ENCODE measurements at regions not wholly inside any gene's neighbourhood (a gene's known extent, or its start where the extent isn't known, plus 50 kb on each side); places are given as distances from the start of the nearest gene placed in this dataset.

DNA sequence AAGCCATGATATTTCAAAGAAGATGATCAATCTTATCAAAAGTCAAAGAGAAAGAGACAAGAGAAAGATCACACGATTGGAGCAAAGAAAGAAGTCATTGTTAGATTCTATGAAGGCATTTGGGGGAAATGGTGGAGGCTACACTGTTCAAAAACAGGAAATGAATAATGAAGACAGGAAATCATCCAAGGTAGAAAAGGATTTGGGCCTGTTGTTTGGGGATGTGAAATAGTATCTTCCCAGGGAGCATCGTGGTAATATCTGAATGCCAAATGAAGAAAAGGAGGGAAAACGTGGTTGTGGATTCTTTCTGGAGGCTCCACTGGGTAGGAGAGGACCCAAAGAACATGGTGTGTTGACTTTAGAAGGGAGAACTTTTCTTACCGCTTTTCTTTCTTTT, 482.4 kb downstream of the NLGN4X start:
- peaks cover 0 to 2% of the 10 kb centered on the region in 2 experiments for H3K9me3 ChIP-seq (ENCODE audit: control insufficient read depth in 2 of 2, low read length in 2 of 2)
- no peaks in the 10 kb centered on the region for H3K4me1 Mint-ChIP-seq
- H3K27ac Mint-ChIP-seq = no peak overlapping the region
- H3K36me3 Mint-ChIP-seq = no peaks in the 10 kb centered on the region
- ATAC-seq (ENCODE audit: low read depth in 2 of 2) (no peak), DNase-seq (no peak)
- H3K27me3 ChIP-seq (ENCODE audit: control insufficient read depth, insufficient read depth, low read length) = no peaks in the 10 kb centered on the region
- no peak overlapping the region for H3K4me3 Mint-ChIP-seq
- peaks cover 0 to 15% (median 2%) of the 10 kb centered on the region in 7 donors for H3K9me3 Mint-ChIP-seq
- no peak overlapping the region for H3K4me3 ChIP-seq (ENCODE audit: low read depth, low read length)
- H3K27me3 Mint-ChIP-seq = no peaks in the 10 kb centered on the region
- no peaks in the 10 kb centered on the region for H3K36me3 ChIP-seq (ENCODE audit: control insufficient read depth, insufficient read depth, low read length)
- H3K27ac ChIP-seq (ENCODE audit: insufficient read depth, low read length, poor library complexity, severe bottlenecking) = no peak overlapping the region
- H3K4me1 ChIP-seq (ENCODE audit: control insufficient read depth, insufficient read depth, low read length, poor library complexity, severe bottlenecking) = no peaks in the 10 kb centered on the region

DNA sequence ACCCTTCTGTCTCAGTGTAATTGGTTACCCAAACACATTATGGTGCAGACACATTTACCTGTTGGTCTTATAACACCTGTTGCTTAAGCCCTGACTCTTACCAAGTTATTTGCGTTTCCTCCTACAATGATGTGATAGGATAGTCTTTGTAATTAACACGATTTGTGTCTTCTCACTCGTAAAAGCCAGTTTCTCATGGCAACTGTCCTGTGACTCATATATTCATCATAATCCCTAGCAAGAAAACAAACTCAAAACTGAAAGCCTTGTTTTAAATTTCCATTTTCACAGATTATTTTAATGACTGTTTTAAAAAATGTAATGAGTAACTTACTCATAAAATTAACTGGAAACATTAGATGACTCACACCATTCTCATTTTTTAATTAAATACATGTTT, 495.2 kb downstream of the NLGN4X start:
- ATAC-seq (ENCODE audit: low read depth in 2 of 2) (no peak), DNase-seq (no peak)
- Histone ChIP-seq H3K4me1 (ENCODE audit: control insufficient read depth, insufficient read depth, low read length, poor library complexity, severe bottlenecking) (no peaks in the 10 kb centered on the region), H3K36me3 (ENCODE audit: control insufficient read depth, insufficient read depth, low read length) (no peaks in the 10 kb centered on the region), H3K4me3 (ENCODE audit: low read depth, low read length) (no peak overlapping the region), H3K27me3 (ENCODE audit: control insufficient read depth, insufficient read depth, low read length) (no peaks in the 10 kb centered on the region), H3K9me3 (ENCODE audit: control insufficient read depth in 2 of 2, low read length in 2 of 2) (peaks cover 0 to 2% of the 10 kb centered on the region in 2 experiments), H3K27ac (ENCODE audit: insufficient read depth, low read length, poor library complexity, severe bottlenecking) (no peak overlapping the region)
- peaks cover 0 to 11% (median 3%) of the 10 kb centered on the region in 7 donors for H3K9me3 Mint-ChIP-seq
- no peak overlapping the region for H3K27ac Mint-ChIP-seq
- no peak overlapping the region for H3K4me3 Mint-ChIP-seq
- H3K36me3 Mint-ChIP-seq = no peaks in the 10 kb centered on the region
- no peaks in the 10 kb centered on the region for H3K27me3 Mint-ChIP-seq
- H3K4me1 Mint-ChIP-seq = no peaks in the 10 kb centered on the region

DNA sequence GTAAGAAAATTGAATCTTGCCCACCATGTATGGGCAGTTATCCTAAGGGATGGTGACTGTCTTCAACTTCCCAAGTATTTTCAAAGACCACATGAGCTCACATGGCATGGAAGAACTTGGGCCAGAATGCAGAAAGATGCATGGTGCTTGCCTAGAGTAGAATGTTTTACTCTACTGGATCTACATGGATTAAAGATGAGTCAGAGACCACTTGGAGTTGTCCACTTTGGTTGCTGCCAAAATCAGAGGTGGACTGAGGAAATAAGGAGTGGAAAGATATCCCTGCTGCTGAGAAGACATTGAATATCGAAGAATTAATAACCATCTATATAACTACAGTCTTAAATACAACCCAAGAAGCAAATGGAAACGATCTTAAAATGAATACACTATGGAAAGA, 498.1 kb downstream of the NLGN4X start:
- no peak overlapping the region for H3K27ac Mint-ChIP-seq
- ATAC-seq (ENCODE audit: low read depth in 2 of 2) = no peak

DNA sequence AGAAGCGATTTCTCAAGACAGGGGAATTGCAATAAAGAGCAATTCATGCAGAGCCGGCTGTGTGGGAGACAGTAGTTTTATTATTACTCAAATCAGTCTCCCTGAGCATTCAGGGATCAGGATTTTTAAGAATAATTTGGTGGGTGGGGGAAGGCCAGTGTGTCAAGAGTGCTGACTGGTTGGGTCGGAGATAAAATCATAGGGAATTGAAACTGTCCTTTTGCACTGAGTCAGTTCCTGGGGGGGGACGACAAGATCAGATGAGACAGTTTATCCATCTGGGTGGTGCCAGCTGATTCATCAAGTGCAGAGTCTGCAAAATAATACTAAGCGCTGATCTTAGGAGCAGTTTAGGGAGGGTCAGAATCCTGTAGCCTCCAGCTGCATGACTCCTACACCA, 502.4 kb downstream of the NLGN4X start:
- Histone ChIP-seq H3K4me3 (ENCODE audit: low read depth, low read length) (no peak overlapping the region), H3K27ac (ENCODE audit: insufficient read depth, low read length, poor library complexity, severe bottlenecking) (no peak overlapping the region), H3K4me1 (ENCODE audit: control insufficient read depth, insufficient read depth, low read length, poor library complexity, severe bottlenecking) (no peaks in the 10 kb centered on the region), H3K36me3 (ENCODE audit: control insufficient read depth, insufficient read depth, low read length) (no peaks in the 10 kb centered on the region), H3K27me3 (ENCODE audit: control insufficient read depth, insufficient read depth, low read length) (no peaks in the 10 kb centered on the region), H3K9me3 (ENCODE audit: control insufficient read depth in 2 of 2, low read length in 2 of 2) (peaks cover 0 to 2% of the 10 kb centered on the region in 2 experiments)
- DNase-seq (no peak), ATAC-seq (ENCODE audit: low read depth in 2 of 2) (no peak)
- H3K27ac Mint-ChIP-seq = no peak overlapping the region
- no peaks in the 10 kb centered on the region for H3K36me3 Mint-ChIP-seq
- H3K4me1 Mint-ChIP-seq = no peaks in the 10 kb centered on the region
- H3K9me3 Mint-ChIP-seq = peaks cover 0 to 16% (median 4%) of the 10 kb centered on the region in 7 donors
- no peaks in the 10 kb centered on the region for H3K27me3 Mint-ChIP-seq
- H3K4me3 Mint-ChIP-seq = no peak overlapping the region

More for the DNA sequence above, 498.1 kb downstream of the NLGN4X start:
- Mint-ChIP-seq H3K4me3 (no peak overlapping the region), H3K36me3 (no peaks in the 10 kb centered on the region), H3K4me1 (no peaks in the 10 kb centered on the region), H3K27me3 (no peaks in the 10 kb centered on the region), H3K9me3 (peaks cover 0 to 18% (median 5%) of the 10 kb centered on the region in 7 donors)
- Histone ChIP-seq H3K4me1 (ENCODE audit: control insufficient read depth, insufficient read depth, low read length, poor library complexity, severe bottlenecking) (no peaks in the 10 kb centered on the region), H3K27ac (ENCODE audit: insufficient read depth, low read length, poor library complexity, severe bottlenecking) (no peak overlapping the region), H3K36me3 (ENCODE audit: control insufficient read depth, insufficient read depth, low read length) (no peaks in the 10 kb centered on the region), H3K27me3 (ENCODE audit: control insufficient read depth, insufficient read depth, low read length) (no peaks in the 10 kb centered on the region), H3K4me3 (ENCODE audit: low read depth, low read length) (no peak overlapping the region), H3K9me3 (ENCODE audit: control insufficient read depth in 2 of 2, low read length in 2 of 2) (peaks cover 0 to 2% of the 10 kb centered on the region in 2 experiments)
- DNase-seq = no peak

DNA sequence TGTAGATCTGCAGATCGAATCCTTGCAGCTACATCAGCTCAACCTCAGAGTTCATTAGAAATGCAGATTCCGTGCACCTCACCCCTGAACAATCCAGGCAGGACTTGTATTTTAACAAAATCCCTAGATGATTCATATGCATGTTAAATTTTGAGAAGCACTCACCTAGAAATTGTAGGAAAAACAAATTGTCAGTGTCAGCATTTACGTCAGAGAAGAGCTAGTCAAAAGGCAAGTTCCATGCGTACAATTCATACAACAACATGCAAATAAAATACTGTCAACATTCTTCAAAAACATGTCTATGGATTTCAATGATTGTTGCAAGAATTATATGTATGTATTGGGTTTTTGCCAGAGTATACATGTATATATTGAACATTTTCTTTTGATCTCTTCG, 504.5 kb downstream of the NLGN4X start:
- DNase-seq = no peak
- Mint-ChIP-seq H3K9me3 (peaks cover 0 to 16% (median 3%) of the 10 kb centered on the region in 7 donors), H3K27ac (no peak overlapping the region), H3K4me1 (no peaks in the 10 kb centered on the region), H3K36me3 (no peaks in the 10 kb centered on the region), H3K27me3 (no peaks in the 10 kb centered on the region), H3K4me3 (no peak overlapping the region)
- Histone ChIP-seq H3K4me3 (ENCODE audit: low read depth, low read length) (no peak overlapping the region), H3K27ac (ENCODE audit: insufficient read depth, low read length, poor library complexity, severe bottlenecking) (no peak overlapping the region), H3K27me3 (ENCODE audit: control insufficient read depth, insufficient read depth, low read length) (no peaks in the 10 kb centered on the region), H3K9me3 (ENCODE audit: control insufficient read depth in 2 of 2, low read length in 2 of 2) (no peaks in the 10 kb centered on the region), H3K4me1 (ENCODE audit: control insufficient read depth, insufficient read depth, low read length, poor library complexity, severe bottlenecking) (no peaks in the 10 kb centered on the region), H3K36me3 (ENCODE audit: control insufficient read depth, insufficient read depth, low read length) (no peaks in the 10 kb centered on the region)
- ATAC-seq (ENCODE audit: low read depth in 2 of 2) = no peak

DNA sequence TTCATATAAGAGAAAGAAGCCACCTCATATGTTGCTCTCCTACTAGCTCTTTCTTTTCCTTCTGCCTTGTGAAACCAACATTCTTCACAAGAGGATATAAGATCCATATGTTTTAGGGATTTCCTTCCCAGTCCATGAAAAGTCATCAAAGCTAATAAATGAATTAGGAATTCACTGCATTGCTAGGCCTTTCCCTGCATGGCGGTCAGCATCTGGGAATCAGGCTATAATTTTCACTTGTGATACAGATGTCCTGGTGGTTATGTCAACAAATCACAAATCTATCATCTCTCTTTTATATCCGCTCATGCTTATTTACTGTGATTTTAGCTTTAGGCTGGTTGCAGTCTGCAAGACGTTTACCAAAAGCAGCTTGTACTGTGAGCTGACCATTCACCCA, 510.0 kb downstream of the NLGN4X start:
- H3K36me3 Mint-ChIP-seq = peaks cover 3% of the 10 kb centered on the region
- no peak overlapping the region for H3K4me3 Mint-ChIP-seq

DNA sequence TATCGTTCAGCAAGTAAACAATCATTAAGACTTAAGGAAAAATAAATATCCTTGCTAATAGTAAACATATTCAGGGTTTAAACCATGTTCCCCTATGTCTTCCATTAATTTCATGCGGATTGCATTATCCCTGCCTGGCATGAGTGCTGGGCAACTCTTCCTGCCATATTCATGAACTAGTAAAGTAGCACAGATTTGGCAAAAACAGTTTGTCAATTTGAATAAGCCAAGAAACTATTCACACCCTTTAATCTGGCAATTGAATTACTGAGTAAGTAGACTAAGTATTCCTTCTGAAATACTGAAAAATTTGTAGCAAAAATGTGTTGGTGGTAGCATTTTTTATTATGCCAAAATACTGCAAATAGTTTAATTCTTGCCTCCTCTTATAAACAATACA, 512.0 kb downstream of the NLGN4X start:
- H3K4me3 ChIP-seq (ENCODE audit: low read depth, low read length) = no peak overlapping the region
- Mint-ChIP-seq H3K27me3 (no peaks in the 10 kb centered on the region), H3K27ac (no peak overlapping the region), H3K9me3 (peaks cover 2 to 28% (median 3%) of the 10 kb centered on the region in 7 donors), H3K36me3 (peaks cover 3% of the 10 kb centered on the region), H3K4me3 (no peak overlapping the region), H3K4me1 (no peaks in the 10 kb centered on the region)
- ATAC-seq (ENCODE audit: low read depth in 2 of 2) (no peak), DNase-seq (no peak)
- no peak overlapping the region for H3K27ac ChIP-seq (ENCODE audit: insufficient read depth, low read length, poor library complexity, severe bottlenecking)
- H3K9me3 ChIP-seq (ENCODE audit: control insufficient read depth in 2 of 2, low read length in 2 of 2) = no peaks in the 10 kb centered on the region
- no peaks in the 10 kb centered on the region for H3K27me3 ChIP-seq (ENCODE audit: control insufficient read depth, insufficient read depth, low read length)
- H3K4me1 ChIP-seq (ENCODE audit: control insufficient read depth, insufficient read depth, low read length, poor library complexity, severe bottlenecking) = no peaks in the 10 kb centered on the region
- no peaks in the 10 kb centered on the region for H3K36me3 ChIP-seq (ENCODE audit: control insufficient read depth, insufficient read depth, low read length)

More for the DNA sequence above, 510.0 kb downstream of the NLGN4X start:
- no peak overlapping the region for H3K27ac ChIP-seq (ENCODE audit: insufficient read depth, low read length, poor library complexity, severe bottlenecking)
- Mint-ChIP-seq H3K27ac (no peak overlapping the region), H3K27me3 (no peaks in the 10 kb centered on the region), H3K4me1 (no peaks in the 10 kb centered on the region), H3K9me3 (peaks cover 2 to 23% (median 3%) of the 10 kb centered on the region in 7 donors)
- H3K4me1 ChIP-seq (ENCODE audit: control insufficient read depth, insufficient read depth, low read length, poor library complexity, severe bottlenecking) = no peaks in the 10 kb centered on the region
- no peak overlapping the region for H3K4me3 ChIP-seq (ENCODE audit: low read depth, low read length)
- no peak for DNase-seq
- no peaks in the 10 kb centered on the region for H3K9me3 ChIP-seq (ENCODE audit: control insufficient read depth in 2 of 2, low read length in 2 of 2)
- H3K27me3 ChIP-seq (ENCODE audit: control insufficient read depth, insufficient read depth, low read length) = no peaks in the 10 kb centered on the region
- H3K36me3 ChIP-seq (ENCODE audit: control insufficient read depth, insufficient read depth, low read length) = no peaks in the 10 kb centered on the region
- ATAC-seq (ENCODE audit: low read depth in 2 of 2) = no peak

DNA sequence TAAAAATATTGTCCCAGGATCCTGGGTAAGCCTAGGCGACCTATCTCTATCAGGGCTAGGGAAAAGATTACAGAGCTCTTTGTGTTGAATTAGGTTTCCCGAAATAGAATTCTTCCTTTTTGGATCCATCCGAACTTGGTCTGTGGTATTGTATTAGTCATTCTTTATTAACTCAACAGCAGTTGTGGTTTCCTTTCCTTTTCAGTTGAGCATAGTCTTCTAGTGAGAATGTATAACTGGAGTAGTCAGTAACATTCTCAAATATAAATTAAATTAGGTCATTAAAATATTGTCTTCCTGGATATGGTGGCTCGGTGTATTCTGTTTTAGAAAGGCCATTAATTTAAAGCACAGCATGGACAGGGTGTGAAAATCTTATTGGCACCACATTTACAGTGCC, 520.4 kb downstream of the NLGN4X start:
- no peak overlapping the region for H3K4me3 ChIP-seq (ENCODE audit: low read depth, low read length)
- no peaks in the 10 kb centered on the region for H3K9me3 ChIP-seq (ENCODE audit: control insufficient read depth in 2 of 2, low read length in 2 of 2)
- H3K27me3 ChIP-seq (ENCODE audit: control insufficient read depth, insufficient read depth, low read length) = no peaks in the 10 kb centered on the region
- H3K36me3 ChIP-seq (ENCODE audit: control insufficient read depth, insufficient read depth, low read length) = no peaks in the 10 kb centered on the region
- no peak overlapping the region for H3K27ac Mint-ChIP-seq
- no peak for ATAC-seq (ENCODE audit: low read depth in 2 of 2)
- H3K4me1 ChIP-seq (ENCODE audit: control insufficient read depth, insufficient read depth, low read length, poor library complexity, severe bottlenecking) = no peaks in the 10 kb centered on the region
- H3K9me3 Mint-ChIP-seq = peaks cover 0 to 8% (median 0%) of the 10 kb centered on the region in 7 donors
- H3K27ac ChIP-seq (ENCODE audit: insufficient read depth, low read length, poor library complexity, severe bottlenecking) = no peak overlapping the region
- H3K27me3 Mint-ChIP-seq = no peaks in the 10 kb centered on the region
- H3K36me3 Mint-ChIP-seq = no peaks in the 10 kb centered on the region
- DNase-seq = no peak
- H3K4me1 Mint-ChIP-seq = no peaks in the 10 kb centered on the region
- no peak overlapping the region for H3K4me3 Mint-ChIP-seq

All from CD4-positive, CD25-positive, alpha-beta regulatory T cell (primary cell).